ENCODE measurements at regions not wholly inside any gene's neighbourhood (a gene's known extent, or its start where the extent isn't known, plus 50 kb on each side); places are given as distances from the start of the nearest gene placed in this dataset.

DNA sequence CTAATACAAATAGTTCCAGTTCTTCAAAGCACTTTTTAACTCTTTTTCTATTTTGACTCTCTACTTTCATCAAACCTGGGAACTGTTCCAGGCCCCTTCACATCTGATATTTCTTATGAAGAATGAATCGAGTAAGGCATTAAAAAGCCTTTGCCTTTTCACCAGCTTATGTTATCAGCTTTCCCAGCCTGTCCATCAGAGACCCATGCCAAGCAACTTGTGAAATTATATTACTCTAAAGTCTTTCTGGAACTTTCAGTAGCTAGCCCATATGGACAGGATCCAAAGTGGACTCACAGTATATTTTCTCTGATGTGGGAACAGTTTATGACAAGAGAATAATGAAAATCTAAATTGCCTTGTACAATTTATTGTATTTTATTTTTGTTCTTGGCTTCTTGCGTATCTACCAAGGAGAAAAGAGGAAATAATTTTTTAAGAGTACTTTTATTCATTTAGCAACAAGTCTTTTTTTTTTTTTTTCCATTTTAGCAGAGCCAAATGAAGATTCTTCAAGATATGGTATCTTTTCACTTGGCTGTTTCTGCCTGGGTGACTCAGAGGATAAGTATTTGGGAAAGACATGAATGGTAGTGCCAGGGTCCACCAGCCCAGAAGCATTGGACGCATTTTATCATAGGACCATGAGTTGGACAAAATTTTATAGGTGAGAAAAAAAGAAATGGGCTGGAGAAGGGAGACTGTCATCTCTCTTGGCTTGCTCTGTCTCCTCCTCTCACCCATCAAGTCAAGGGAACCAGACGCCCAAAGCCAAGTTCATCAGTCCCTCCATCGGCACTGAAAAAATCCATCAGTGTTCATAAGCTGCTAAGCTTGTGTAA lies 195.8 kb upstream of the NEBL start:
- no peak for DNase-seq (ENCODE audit: low read depth)

DNA sequence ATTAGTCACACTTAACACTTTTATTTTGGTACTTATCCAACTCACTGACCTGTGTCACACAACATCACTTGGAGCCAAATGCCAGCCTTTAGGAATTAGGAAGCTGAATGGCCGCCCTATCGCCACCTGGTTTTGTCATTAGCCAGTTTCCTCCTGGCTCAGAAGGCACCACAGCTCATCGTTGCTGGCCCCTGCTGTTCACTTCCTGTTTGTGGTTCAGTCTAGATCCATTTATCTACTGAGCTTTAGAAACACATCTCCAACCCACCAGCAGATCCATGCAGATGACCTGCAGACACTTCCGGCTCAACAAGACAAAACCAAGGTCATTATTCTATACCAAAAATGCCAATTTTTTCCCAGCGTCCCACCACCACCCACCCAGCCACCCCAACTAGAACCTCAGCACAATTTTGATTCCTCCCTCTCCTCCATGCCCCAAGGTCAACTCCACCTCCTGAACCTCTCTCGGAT lies 193.5 kb upstream of the NEBL start:
- no peak for DNase-seq (ENCODE audit: low read depth)

DNA sequence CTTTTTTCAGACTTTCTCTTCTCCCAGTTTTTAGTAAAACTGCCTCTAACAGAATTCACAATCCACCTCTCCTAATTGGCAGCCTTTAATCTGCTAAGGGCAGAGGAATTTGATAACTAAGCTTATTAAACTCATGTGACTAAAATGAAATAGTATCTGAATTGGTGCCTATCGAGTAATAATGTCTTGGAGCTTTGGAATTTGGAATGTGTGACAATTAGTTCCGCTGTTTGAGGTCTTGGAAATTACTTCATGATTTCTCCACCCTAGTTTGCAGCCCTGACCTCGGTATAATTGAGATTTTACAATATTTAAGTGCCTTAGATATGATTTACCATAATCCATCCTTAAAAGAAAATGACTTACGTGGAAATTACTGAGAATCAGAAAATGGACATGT lies 190.4 kb upstream of the NEBL start:
- DNase-seq (ENCODE audit: low read depth) = no peak

DNA sequence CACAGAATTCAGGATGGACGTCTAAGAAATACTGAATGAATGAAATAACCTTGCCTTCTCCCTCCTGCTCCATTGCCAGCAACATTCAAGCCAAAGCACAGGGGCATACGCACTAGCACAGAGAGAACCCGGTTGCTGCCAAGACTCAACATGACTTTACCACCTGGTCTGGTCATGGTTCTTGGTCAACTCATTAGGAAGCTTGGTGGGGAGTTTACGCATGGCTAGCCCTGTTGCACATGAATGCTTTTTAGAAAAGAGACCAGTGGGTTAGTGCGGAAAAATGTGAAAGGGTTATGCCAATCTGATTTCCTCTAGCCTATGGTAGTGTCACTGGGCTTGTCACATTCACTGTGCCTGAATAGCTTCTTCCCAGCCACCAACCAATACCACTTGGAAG lies 187.6 kb upstream of the NEBL start:
- DNase-seq (ENCODE audit: low read depth) = no peak

DNA sequence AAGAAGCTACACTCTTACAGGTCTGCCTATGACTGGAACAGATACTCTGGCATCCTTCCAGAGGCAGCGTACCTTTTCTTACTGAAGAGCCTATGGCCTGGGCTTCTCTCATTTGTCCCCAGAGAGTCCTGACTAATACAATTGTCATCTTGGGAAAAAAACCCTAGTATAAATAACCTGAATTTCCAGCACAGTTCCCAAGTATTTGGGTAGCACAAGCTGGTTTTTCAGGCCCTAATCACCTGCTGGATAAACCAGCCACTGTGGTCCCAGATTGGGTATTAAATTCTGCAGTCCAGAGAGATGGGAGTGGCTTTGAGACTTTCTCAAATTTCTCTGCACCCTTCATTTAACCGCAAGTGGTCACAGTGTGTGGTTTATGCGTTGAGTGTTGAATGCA lies 186.8 kb upstream of the NEBL start:
- DNase-seq (ENCODE audit: low read depth) = no peak

DNA sequence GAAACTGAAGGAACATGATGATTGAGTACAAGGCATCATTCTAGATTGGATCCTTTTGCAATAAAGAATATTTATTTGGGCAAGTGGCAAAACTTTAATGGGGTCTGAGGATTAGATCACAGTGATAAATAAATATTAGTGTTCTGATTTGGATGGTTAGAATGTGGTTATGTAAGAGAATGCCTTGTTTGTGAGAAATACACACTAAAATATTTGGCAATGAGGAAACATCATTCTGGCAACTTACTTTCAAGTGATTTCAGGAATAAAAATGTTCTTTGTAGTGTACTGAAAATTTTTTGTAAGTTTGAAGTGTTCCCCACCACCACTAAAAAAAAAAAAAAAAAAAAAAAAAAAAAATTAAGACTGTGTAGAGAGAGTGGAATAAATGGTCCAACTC lies 185.1 kb upstream of the NEBL start:
- no peak for DNase-seq (ENCODE audit: low read depth)

DNA sequence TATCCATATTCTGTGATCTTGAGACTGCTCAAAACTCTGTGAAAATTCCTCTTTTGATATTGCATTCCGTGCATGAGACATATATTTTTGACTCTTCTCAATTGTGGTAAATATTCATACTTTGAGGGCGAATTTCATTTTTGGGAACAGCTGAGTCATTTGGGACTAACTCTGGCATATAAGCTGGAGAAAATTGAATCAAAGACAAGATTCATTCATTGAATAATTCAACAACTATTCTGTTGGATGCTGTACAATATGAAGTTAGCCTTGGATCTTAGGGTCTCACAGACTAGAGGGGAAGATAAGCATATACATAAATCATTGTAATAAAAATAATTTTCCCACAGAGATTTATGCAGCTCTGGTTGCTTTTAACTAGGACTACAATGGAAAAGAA lies 183.2 kb upstream of the NEBL start:
- no peak for DNase-seq (ENCODE audit: low read depth)

DNA sequence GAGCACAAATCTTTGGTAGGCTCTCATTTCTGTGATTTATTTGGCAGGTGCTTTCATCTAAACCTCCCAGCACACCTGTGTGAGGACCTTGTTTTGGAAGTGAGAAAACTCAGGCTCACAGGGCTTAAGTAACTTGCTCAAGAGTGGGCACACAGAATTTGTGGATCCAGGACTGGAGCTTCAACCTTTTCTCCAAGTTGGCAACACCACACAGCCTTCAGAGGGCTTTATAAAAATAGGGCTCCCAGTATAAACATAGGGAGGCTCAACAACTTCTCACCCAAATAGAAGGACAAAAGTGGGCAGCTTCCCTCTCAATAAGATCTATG lies 182.2 kb upstream of the NEBL start:
- DNase-seq (ENCODE audit: low read depth) = no peak

DNA sequence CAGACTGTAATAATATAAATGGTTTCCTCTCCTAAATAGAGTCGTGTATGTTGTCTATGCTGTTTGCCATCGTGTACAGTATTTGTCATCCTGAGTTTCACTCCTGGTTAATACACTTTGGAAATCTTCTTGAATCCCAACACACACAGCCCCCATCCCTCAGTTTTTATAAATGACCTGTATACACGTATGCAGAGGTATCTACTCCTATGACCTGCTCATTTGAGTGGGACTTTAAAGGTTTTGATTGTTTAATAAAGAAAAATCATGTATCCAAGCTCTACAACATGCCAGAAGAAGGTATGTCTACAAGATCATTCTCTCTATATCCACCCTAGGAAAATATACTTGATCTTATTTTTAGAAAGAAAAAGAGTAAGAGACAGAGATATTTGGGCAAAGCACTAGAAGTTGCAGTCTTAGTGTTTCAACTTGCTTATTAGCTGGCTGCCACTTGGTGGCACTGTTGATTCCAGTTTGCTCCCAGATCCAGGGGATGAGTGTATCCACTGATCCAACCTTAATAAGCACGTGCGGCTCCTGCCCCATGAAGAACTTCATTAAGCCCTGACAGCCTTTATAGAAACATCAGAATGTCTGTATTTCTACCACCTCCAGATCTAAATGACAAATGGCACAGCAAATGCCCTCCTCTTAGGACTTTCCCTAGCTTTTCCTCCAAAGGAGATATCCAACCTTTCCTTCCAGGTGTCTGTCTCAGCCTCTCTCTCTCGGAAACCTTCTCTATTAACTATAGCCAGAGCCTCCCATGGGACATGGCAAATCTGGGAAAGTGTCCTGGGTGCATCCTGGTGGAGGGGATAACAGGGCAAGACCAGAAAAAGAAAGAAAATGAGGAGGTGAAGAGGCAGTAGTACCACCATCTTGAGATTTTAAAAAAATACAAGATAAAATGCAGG lies 181.6 kb upstream of the NEBL start:
- peak; percentile 28 for DNase-seq (ENCODE audit: low read depth)

DNA sequence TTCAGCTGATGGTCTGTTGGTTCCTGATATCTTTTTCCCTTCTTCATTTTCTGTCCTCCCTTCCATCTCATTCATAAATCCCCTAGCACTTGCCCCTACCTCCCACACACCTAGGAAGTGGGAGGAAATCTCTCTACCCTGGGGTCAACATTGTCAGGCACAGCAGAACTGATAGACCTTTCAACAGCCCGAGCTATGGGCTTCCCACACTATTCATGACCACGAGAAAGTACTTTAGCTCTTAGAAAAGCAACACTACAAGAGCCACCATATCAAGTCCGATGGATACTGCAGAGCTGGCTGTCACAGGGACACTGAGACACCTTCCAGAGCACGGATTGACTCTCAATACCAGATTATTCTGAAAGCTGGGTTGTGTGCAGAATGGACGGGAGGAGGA lies 180.6 kb upstream of the NEBL start:
- DNase-seq (ENCODE audit: low read depth) = no peak

DNA sequence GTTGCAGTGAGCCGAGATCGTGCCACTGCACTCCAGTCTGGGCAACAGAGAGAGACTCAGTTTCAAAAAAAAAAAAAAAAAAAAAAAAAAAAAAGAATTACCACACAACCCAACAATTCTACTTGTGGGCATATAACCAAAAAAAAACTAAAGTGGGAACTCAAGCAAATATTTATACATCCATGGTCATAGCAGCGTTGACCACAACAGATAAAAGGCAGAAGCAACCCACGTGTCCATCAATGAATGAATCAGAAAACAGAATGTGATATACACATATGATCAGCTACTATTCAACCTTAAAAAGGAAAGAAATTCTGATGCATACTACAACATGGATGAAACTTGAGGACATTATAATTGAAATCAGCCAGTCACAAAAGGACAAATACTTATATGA lies 179.3 kb upstream of the NEBL start:
- DNase-seq (ENCODE audit: low read depth) = no peak

DNA sequence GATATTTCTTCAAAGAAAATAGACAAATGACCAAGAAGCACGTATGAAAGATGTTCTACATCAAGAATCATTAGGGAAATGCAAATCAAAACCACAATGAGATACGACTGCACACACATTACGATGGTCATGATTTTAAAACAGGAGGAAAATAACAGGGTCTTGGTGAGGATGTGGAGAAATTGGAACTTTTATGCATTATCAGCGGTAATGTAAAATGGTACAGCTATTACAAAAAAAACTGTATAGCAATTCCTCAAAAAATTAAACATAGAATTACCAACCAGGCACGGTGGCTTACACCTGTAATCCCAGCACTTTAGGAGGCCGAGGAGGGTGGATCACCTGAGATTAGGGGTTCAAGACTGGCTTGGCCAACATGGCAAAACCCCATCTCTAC lies 178.8 kb upstream of the NEBL start:
- no peak for DNase-seq (ENCODE audit: low read depth)

DNA sequence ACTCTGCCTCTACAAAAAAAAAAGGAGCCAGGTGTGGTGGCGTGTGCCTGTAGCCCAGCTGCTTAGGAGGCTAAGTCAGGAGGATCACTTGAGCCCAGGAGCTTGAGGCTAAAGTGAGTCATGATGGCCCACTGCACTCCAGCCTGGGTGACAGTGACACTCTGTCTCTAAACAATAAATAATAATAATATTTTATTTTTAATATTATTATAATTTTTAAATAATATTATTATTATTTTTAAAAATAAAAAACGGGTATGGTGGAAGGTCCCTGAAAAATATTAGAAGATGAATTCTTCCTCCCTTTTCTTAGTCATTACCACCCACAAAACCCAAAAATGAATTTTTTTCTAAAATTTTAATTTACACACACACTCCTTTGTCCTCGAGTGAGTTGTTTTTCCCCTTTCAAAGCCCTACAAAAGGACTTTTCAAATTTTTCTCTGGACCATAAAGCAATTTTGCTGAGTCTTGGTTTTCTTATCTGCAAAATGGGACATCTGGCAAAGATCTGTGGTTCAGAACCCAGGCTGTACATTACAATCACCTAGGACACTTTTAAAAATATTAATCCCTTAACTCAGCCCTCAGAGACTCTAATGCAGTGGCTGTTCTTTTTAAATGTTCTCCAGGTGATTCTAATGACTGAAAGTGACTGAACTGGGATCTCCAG lies 174.0 kb upstream of the NEBL start:
- no peak for DNase-seq (ENCODE audit: low read depth)

DNA sequence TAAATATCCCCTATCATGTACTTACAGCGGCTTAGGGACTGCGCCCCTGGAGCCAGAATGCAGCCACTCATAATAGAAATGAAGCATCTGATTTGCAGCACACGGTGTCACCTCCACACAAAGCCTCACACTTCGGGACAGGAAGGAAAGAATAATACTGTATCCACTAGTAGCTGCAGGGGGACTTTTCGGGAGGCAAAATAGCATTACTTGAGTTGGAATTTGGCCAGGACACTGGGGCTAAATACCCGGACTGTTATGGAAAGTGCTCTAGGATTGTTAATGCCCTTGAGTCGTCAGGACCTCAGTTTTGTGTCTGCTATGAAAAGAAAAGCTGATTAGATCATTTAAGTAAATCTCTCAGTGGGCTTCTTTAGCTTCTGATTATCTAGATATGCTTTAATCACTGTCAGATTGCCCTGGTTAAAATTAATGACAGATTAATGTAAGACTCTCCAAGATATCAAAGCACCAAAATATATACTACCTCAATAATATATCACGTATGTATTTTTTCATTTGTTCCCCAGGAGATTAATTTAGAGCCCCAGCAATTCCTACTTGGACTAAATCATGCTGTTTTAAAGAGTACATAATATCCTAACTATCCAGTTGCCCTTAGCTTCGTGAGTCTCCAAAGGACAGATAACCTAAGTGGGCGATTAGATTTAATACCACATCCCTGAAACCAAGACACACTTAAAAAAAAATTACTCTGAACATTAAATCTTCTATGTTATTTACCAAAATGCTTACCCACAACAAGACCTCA lies 173.0 kb upstream of the NEBL start:
- DNase-seq (ENCODE audit: low read depth) = no peak

DNA sequence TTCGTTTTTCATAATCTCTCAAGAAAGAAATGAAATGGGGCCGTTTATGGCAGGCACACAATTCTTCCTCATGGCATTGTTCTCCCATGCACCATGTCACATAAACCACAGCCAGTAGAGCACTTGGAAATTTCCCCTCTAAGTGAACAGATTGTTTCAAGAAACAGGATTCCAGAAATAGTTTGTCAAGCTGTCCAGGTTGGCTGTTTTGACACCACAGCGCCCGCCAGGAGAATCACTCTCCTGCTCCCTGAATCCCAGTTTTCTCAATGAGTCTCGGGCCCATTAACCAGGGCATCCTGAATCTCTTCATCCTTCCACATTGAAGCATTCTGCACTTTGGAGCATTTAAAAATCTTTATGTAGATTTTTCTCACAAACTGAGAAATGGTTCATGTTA lies 172.2 kb upstream of the NEBL start:
- no peak for DNase-seq (ENCODE audit: low read depth)

DNA sequence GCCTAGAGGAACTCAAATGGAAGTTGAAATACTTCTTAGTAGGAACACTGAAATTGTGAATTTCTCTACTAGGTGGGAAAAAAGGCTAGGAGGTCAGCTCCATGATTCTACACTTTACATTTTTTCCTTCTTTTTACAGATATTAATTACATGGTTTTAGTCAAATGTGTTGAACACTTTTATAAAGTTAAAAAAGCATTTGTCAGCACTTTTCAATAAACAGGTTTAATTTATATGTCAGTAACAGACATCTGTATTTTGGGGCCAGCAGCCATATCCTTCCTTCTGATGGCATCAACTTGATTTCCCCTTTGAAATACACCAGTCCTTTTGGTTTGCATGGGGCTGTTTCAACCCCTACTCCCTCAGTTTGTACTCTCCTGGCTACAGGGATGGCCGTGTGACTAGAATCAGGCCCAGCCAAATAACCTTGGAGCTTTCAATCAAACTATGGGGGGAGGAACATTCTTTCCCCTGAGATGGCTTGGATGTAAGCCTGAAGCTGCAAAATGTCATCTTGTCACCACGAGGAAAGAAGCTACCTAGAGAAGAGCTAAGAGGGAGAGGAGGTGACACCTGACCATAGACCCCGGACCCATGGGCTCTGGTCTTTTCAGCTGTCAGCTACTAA lies 171.0 kb upstream of the NEBL start:
- no peak for DNase-seq (ENCODE audit: low read depth)

DNA sequence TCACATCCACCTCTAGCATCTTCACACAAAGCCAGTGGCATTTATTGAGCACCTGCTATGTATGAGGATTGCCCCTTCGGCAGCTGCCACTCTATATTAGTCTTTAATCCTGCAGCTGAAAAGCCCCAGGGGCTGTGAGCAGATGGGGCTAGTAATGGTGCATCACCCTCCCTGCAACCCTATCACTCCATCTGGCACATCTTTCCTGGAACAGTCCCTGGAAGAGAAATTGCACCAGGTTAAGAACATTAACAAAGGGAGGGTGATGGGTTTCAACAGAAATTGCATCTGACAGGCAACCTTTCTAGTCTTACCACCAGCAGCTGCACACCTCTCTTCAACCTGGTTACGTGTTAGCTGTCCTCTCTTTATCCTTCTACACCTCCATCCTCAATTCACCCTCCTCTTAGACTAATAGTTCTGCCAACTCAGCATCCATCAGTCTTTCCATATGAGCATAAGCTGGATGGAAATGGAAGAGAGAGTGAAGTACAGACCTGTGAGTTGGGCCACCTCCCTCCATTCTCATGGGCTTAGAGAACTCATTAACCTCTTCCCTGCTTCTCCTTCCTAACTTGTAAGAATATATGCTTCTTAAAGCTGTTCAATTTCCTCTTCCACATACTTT lies 168.6 kb upstream of the NEBL start:
- no peak for DNase-seq (ENCODE audit: low read depth)

DNA sequence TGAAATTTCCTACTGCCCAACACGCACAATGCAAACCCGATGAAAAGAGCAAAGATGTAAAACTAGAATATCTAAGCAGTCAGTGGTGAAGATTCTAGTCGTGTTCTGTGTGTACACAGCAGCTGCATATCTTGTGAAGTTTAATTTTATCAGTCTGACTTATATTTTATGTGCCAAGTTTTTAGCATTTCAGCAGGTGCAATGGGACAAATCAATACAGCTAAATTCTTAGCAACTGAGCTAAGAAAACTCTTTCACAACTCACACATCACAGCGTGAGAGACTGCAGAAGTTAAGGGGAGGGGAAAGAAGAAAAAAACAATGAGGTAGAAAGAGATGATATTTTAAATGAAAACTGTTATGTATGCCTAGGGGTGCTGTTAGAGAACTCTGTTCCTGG lies 164.9 kb upstream of the NEBL start:
- no peak for DNase-seq (ENCODE audit: low read depth)

DNA sequence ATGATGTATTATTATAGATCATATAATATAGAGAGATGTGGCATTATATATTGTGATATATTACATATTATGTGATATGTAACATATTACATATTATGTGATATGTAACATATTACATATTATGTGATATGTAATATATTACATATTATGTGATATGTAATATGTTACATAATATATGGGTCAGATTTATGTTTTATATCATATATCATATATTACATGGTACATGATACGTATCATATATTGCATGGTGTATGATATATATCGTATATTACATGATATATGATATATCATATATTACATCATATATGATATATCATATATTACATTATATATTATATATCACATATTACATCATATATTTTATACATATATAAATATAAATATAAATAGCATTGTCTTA lies 164.1 kb upstream of the NEBL start:
- no peak for DNase-seq (ENCODE audit: low read depth)

DNA sequence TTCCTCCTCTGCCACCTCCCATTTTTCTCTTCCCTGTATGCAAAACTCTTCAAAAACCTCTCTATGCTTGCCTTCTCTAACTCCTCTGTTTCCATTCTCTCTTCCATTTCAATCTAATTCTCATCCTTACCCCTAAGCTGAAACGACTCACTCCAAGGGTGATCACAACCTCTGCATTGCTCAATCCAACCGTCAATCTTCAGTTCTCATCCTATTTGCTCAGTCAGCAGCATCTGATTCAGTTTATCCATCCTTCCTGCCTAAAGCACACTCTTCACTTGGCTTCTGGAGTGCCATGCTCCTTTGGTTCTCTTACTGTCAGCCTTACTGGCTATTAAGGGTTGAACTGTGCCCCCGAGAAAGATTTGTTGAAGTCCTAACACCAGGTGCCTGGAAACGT lies 163.5 kb upstream of the NEBL start:
- DNase-seq (ENCODE audit: low read depth) = no peak

DNA sequence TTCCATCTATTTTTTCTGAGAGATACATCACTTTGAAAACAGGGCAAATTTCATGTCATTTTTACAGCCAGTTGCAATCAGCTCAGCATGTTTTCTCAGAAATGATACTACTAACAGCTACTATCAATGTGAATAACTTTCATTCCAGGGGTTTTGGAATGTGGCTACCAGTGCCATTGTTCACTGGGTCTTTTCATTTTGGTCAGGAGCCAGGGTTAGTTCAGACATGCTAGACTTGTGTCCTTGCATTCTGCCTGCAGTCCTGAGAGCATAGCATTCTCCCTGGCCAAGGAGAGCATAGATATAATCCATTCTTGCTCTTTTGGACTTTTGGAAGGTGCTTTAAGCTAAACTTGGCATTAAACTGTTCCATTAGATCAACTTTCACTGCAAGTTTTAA lies 160.9 kb upstream of the NEBL start:
- no peak for DNase-seq (ENCODE audit: low read depth)

All from non-pigmented ciliary epithelial cell (primary cell).